ENCODE measurements at regions not wholly inside any gene's neighbourhood (a gene's known extent, or its start where the extent isn't known, plus 50 kb on each side); places are given as distances from the start of the nearest gene placed in this dataset.

GRCh38 chr3:63004448-63004847 is 129.2 kb upstream of the CADPS start (continued):
- TF ChIP-seq ZNF850 (CRISPR knock-in tag; conservative IDR thresholded peaks at IDR 0.05), result no peak
- no peak for TF ChIP-seq AFF4 (CRISPR knock-in tag; IDR thresholded peaks at IDR 0.05)
- no peak for TF ChIP-seq ZNF280B (CRISPR knock-in tag; IDR thresholded peaks at IDR 0.05; ENCODE audit: borderline replicate concordance)

GRCh38 chr3:63015614-63016309 is 140.5 kb upstream of the CADPS start:
- no peak for TF ChIP-seq IRF2 (CRISPR knock-in tag; IDR thresholded peaks at IDR 0.05)
- peak; percentile 59; the same call in 1 of the 2 replicates for TF ChIP-seq ZNF281 (CRISPR knock-in tag; IDR thresholded peaks at IDR 0.05; ENCODE audit: borderline replicate concordance)
- TF ChIP-seq ZKSCAN8 (CRISPR knock-in tag; IDR thresholded peaks at IDR 0.05; ENCODE audit: borderline replicate concordance), result no peak
- peak; percentile 47 for TF ChIP-seq YY1 (IDR thresholded peaks at IDR 0.05; ENCODE audit: insufficient read depth, insufficient replicate concordance, low read depth, low read length)
- ChIA-PET CTCF (ENCODE audit: low intra/inter-chr PET ratio, low total read pairs) (no interaction called here), POLR2A (no interaction called here)
- H3K79me2 ChIP-seq (ENCODE audit: insufficient read depth, low read length), result no peaks in the 10 kb centered on the region
- H3K4me2 ChIP-seq (ENCODE audit: low read depth, low read length), result no peak overlapping the region
- no peak overlapping the region for H3K4me3 ChIP-seq (replicated peaks in 1 of 3; ENCODE audit: insufficient read depth in 1 of 3, low read depth in 2 of 3, low read length in 3 of 3)
- no peak overlapping the region for H3K9ac ChIP-seq (ENCODE audit: insufficient read depth, low read depth, low read length)
- no peaks in the 10 kb centered on the region for H3K4me1 ChIP-seq (ENCODE audit: insufficient read depth, low read length)
- no peak overlapping the region for H2AFZ ChIP-seq (ENCODE audit: low read length)
- no peak overlapping the region for H3K27ac ChIP-seq (ENCODE audit: extremely low read length, insufficient read depth, low read length)
- 30% methylated on average over 9 of the region's 11 CpGs for WGBS (ENCODE audit: low lambda C conversion rate)
- no peaks in the 10 kb centered on the region for H3K36me3 ChIP-seq (replicated peaks in 1 of 2; ENCODE audit: control insufficient read depth in 1 of 2, insufficient read depth in 2 of 2, low read length in 2 of 2)
- in situ Hi-C loops (cut with HindIII; ENCODE audit: extremely low pct_ligation_motif_present, low pct_unique_long_range_greater_than_20kb), result no loop called here
- peak; percentile 83 for ATAC-seq
- no peaks in the 10 kb centered on the region for H3K27me3 ChIP-seq (ENCODE audit: control insufficient read depth in 1 of 2, insufficient read depth in 2 of 2, low read length in 2 of 2)
- no peaks in the 10 kb centered on the region for H4K20me1 ChIP-seq (ENCODE audit: insufficient read depth, low read length)
- DNase-seq (ENCODE audit: low spot score), result peak; percentile 3
- intact Hi-C loops (cut with micrococcal nuclease; ENCODE audit: unreplicated experiment), result no loop called here
- no TSS peak for BruUV-seq (replicated peaks)
- H3K9me3 ChIP-seq (ENCODE audit: low read length), result no peaks in the 10 kb centered on the region
- no peak for FAIRE-seq
